Head of caudate nucleus (tissue), 42 donors: ENCODE measurements at regions not wholly inside any gene's neighbourhood (a gene's known extent, or its start where the extent isn't known, plus 50 kb on each side); places are given as distances from the start of the nearest gene placed in this dataset.

Source experiments
- DNase-seq, 42 donors: peaks; one replicate each; pipeline versions ENCODE4 v3.0.0 to v3.0.0-alpha.2; 2020 to 2021; ENCODE audit warnings: mixed read lengths in 7 of 42
- intact Hi-C: fragments of 100-400 bp; cut with DNase I; formaldehyde crosslinking; loops from one replicate; pipeline ENCODE4 v1.15.0; 2022

DNA sequence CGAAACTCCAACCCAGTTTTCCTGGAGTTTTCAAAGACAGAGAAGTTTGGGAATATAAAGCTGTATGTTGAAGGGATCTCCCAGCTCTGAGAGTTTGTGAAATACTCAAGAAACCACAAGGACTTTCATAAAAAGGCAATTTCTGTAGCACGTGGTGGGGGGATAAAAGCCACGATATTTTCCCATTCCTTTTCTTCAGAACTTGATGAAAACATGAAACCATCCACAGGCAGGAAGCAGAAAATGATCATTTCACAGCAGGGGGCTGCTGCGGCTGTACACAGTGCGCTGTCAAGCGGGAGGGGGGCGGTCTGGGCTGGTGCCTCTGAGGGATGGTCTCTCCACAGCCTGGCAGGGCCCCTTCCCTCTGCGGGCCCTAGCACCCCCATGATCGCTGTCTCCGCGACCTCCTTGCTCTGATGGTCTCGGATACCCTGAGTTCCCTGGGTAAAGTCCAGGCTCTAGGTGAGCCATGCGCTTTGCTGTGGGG, 423.2 kb downstream of the MN1 start:
- intact Hi-C loops, result no loop called here
- peak in 1 of 42 donors; percentile 29 for DNase-seq

DNA sequence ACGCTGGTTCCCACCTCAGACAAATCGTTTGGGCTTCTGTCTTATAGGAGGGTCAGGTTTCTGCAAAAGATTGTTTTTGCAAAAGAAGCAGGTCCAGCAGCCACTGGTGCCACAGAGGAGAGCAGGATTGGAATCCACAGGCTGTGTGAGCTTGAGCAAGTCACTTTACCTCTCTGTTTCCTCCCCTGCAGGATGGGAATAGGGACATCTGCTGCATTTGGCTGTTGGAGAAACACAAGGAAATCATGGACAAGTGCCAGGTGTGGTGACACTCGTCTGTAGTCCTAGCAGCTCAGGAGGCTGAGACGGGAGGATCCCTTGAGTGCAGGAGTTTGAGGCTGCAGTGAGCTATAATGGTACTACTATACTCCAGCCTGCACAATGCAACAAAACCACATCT, 422.6 kb downstream of the MN1 start:
- no peak for DNase-seq

DNA sequence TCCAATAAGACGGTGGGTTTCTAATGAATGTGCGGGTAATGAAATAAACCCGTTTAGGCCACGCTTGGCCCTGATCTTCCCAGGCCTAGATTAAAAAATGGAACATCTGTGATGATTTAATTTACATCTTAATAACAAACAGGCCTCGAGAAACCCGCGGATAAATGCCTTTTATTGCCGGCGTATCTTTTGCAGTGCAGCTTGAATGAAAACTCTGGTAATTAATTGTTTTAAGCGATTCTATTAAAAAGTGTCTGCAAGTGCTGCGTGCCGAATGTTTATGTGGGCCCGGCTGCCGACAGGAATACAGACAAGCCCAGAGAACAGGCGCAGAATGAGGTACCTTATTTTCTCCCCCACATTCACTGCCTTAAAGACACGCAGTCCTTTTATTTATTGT, 420.7 kb downstream of the MN1 start:
- DNase-seq, result peak in 1 of 42 donors; percentile 45
- intact Hi-C loops, result no loop called here

More for the DNA sequence above, 422.6 kb downstream of the MN1 start:
- intact Hi-C loops, result no loop called here

DNA sequence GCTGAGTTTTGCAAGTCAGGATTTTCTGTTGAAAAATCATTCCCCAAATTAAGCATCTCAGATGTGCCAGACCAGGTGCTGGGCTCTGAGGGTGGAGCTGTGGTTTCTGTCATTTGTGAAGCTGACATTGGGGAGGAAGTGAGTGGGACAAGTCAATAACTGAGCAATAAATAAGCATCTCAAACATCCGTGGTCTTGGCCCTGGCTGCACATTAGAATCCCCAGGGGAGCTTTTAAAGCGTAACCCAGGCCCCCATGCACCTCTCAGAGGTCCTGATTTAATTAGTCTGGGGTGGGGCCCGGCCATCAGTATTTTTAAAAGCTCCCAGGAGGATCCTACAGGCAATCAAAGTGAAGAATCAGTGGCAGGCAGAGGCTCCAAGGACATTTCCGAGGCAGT, 420.0 kb downstream of the MN1 start:
- intact Hi-C loops, result no loop called here
- DNase-seq, result peak in 1 of 42 donors; percentile 24

DNA sequence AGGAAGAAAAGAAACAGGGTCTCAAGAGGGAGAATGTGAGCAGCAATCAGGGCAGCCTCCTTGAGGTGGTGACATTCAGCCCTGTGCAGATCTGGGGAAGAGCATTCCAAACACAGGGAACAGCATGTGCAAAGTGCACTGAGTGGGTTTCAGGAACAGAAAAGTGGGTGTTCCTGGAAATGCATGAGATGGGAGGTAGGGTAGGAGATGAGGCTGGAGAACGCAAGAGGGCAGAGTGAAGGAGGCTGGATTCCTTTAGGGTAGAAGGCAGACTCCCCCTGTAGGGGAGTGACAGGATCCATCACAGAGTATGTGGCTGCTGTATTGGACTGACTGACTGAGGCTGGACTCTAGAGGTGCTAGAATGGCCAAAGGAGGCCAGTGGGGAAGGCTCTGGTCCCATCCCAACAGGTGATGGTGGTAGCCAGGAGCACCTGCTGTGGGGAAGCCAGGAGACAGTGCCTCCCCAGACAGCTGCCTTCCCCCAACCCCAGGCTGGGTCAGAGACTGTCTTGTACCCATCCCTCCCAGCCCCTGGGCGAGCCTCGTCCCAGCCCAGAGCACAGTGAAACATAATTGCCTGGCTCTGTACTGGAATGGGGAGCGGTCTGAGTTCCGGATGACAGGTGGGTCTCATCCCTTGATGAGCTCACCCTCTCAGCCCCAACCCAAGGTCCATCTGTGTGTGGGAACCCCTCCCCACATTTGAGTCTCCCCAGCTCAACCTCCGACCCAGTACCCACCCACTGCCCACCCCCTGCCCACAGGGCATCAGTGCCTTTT, 419.4 kb downstream of the MN1 start:
- intact Hi-C loops, result no loop called here
- DNase-seq, result peak in 1 of 42 donors; percentile 36

DNA sequence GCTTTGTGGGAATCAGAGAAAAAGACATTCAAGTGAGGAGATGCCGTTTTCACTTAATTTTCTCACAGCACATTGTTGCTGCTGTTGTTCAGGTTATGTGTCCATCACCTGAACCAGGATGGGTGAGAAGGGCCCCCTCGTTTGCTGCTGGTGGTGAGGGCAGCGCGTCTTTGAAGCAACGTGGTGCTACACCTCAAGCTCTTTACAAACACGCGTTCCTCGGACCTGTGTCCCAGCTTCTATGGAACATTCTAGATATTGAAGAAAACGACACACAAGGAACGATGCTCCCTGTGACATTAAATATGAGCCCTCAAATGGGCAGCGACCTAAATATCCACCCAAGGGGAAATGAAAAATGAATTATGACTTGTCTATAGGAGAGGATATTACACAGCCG, 418.6 kb downstream of the MN1 start:
- peak in 1 of 42 donors; percentile 33 for DNase-seq
- intact Hi-C loops, result no loop called here

DNA sequence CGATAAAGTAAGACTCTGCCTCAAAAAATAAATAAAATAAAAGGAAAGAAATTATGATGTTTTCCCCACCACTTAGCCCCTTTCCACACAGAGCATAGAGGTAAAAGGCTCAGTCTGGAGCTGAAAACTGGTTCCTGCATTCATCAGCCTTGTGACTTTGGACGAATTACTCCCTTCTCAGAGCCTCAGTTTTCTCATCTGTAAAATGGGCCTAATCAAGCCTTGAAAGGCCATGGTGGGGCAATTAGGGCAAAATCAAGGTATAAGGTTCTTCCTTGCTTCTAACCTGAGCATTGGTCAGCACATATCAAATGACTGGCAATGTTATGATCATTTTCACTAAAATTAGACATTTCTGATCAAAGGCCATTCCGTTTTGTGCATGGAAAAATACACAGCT, 417.7 kb downstream of the MN1 start:
- intact Hi-C loops, result no loop called here
- DNase-seq, result no peak

DNA sequence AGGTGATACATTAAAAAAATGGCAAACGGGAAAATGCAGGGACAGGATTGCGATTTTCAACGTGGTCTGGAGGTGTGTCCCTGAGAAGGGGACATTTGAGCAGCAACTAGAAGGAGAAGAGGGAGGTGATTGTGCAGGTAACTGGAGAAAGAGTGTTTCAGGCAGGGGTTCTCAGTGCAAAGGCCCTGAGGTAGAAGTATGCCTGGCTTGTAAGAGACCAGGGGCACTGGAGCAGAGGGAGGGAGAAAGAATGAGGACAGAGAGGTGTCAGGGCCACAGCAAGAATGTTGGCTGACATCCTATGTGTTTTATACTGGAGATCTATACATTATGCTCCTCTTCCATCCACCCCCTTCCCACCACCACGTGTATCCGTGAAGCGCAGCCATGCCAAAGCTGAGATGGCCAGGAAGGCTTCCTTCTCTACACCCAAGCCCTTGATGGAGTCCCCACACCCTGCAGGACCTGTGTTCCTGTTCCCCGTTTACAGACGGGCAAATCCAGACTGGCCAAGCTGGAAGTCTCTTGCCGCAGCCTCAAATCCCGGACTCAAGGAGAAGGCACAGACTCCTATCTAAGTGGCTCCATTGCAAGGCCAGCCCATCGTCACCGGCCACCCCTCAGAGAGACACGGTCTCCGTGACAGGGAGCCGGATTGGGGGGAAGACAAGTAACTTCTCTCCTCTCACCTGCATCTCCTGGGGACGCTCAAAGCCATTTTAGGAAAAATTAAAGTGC, 416.1 kb downstream of the MN1 start:
- intact Hi-C loops, result no loop called here
- DNase-seq, result peak in 1 of 42 donors; percentile 43

DNA sequence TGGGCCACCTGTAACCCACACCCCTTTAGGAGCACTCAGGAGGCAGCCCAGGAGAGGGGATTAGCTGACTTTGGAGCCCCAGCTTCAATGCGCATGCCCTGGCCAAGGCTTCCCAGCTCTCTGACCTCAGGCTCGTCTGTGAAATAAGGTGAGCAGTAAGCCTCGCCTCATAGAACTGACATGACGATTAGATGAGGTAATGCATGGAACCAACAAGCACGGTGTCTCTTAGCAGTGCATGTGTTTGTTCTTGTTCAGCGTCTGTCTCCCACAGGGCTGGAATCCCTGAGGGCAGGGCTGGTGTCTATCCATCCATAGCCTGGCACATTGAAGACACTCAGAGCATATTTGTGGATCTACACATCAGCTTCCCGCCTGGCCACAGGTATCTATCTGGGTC, 415.4 kb downstream of the MN1 start:
- intact Hi-C loops, result no loop called here
- peak in 5 of 42 donors; percentile 13 to 55 (median 38) for DNase-seq

DNA sequence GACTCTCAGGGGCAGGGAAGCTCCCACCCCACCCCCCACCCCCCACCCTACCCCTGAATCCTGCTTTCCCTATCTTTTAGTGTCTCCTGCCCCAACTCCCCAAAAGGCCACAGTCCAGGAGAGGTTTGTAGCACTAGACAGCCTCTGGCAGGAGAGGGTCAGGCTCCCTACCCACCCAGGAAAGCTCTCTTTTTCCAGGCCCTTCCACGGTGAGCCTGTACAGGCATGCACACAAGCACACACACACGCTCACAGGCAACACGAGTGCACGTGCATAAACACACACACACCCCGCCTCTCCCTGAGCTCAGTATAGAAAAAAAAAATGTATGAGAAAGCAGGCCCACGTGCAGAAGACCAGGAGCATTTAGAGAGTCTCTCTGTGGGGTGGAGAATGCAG, 414.0 kb downstream of the MN1 start:
- intact Hi-C loops, result no loop called here
- peak in 3 of 42 donors; percentile 10 to 28 (median 25) for DNase-seq

DNA sequence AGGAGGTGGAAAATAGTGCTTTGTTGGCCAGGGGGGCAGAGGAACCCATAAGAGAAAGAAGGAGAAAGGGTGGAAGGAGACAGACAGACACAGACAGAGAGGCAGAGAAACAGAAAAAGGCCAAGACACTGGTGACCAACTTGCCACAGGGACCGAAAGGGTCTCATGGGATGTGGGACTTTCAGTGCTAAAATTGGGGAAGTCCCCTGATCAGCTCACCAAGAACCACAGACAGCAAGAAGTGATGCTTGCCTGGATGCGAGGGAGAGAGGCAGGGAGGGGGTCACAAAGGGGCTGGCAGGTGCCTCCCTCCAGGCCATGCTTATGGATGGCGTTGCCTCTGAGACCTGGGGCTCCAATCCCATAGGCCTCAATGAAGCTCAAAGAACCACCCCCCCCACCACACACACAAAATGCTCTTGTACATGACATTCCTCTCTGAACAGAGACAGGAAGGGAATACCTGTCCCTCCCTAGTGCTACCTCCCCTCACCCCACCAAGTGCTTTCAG, 413.4 kb downstream of the MN1 start:
- intact Hi-C loops, result no loop called here

DNA sequence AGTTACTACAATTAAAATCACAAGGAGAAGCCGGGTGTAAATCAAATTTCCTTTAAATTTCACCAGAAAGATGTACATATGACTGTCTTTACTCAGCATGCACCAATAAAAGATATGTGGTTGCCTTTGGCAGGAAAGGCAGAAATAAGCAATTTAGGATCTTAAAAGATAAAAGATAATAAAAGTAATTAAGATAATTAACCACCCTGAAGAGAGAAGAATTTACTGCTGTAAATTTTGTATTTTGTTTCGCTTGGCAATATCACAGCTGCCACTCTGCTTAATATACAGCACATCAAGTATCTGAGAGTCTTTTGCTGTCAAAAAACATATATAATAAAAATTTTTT, 411.9 kb downstream of the MN1 start:
- DNase-seq, result no peak
- intact Hi-C loops, result no loop called here

More for the DNA sequence above, 413.4 kb downstream of the MN1 start:
- DNase-seq, result peak in 2 of 42 donors; percentile 25 to 36

DNA sequence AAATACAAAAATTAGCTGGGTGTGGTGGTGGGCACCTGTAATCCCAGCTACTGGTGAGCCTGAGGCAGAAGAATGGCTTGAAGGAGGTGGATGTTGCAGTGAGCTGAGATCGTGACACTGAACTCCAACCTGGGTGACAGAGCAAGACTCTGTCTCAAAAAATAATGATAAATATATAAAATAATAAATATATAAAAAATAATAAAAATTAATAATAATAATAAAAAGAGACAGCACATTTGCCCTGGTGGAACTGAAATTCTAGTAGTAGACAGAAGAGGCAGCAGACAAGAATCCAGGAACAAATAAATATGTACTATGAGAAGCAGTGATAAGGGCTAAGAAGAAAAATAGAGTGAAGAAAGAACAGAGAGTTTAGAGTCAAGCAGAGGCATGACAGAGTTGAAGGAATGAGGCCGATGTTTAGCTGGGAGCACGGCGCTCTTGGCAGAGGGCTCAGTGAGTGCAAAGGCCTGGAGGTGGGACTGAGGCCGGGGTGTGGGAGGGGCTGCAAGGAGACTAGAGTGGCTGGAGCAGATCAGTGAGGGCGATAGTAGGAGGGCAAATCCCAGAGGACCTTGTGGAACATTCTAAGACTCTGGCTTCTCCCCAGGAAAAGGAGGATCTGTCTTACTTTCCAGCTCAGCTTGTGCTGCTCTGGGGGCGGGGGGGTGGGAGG, 410.3 kb downstream of the MN1 start:
- DNase-seq, result peak in 2 of 42 donors; percentile 9 to 16
- intact Hi-C loops, result no loop called here

DNA sequence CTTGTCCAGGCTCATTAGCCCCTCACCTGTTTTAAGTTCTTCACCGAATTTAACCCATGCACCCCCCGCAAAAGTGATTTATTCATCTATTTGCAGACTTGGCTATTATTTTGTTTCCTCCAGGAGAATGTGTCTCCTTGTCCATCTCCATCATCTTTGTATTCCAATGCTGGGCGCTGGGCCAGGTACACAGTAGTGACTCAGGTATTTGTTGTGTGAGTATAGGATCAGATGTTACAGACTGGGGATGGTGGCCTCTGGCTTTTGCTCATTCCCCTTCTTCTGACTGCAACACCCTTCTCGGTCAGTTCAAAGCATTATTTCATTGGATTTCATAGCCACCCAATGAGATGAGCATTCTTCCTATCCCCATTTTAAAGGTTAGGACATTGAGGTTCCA, 408.2 kb downstream of the MN1 start:
- no peak for DNase-seq
- intact Hi-C loops, result no loop called here

DNA sequence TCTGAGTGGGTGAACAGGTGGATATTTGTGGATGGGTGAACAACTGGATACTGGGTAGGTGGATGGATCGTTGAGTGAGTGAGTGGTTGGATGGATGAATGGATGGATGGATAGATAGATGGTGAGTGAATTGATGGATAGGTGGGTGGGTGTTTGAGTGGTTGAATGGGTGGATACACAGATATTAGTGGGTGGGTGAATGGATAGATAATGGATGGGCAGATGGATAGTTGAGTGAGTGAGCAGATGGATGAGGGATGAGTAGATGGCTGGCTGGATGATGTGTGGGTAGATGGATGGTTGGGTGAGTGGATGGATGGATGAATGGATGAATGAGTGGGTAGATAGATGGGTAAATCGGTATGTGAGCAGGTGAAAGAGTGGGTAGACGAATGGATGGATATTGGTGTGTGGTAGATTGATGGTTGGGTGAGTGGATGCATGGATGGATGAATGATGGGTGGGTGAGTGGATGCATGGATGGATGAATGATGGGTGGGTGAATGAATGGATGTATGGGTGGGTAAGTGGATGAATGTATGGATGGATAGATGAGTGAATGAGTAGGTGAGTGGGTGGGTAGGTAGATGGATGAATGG, 406.7 kb downstream of the MN1 start:
- intact Hi-C loops, result no loop called here

DNA sequence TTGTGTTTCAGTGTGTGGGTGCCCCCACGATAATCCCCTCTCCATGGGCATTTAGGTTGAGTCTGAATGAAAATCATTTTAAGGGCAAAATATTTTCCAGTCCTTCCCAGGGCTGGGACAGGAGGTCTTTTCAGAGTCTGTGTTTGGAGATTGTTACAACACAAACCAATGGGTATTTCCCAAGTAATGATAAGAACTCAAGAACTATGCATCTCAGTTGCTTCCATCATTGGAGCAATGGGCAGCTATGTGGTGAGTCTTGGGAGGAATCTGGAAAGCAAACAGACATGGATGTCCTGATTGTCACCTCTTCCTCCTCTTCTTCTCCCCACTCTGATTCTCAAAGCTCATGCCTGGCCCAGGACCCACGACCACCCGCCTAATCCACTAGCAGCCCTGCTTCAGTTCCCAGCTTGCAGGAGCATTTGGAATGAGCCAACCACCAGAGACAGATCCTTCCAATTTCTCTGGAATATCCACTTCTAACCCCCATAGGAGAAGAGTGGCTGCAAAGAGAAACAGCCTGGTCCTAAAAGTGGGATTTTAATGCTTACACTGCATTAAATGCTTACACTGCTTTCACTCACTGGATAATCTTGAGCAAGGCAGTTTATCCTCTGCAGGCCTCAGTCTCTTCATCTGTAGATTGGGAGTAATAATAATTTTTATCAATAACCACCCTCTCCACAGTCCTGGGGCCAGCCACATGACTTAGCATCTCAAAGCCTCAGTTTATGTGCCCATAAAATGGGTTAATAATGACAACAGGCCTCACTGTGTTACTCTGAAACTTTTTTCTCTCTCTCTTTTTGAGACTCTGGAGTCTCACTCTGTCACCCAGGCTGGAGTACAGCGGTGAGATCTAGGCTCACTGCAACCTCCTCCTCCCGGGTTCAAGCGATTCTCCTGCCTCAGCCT, 404.3 kb downstream of the MN1 start:
- DNase-seq, result no peak
- intact Hi-C loops, result no loop called here

More for the DNA sequence above, 406.7 kb downstream of the MN1 start:
- no peak for DNase-seq

DNA sequence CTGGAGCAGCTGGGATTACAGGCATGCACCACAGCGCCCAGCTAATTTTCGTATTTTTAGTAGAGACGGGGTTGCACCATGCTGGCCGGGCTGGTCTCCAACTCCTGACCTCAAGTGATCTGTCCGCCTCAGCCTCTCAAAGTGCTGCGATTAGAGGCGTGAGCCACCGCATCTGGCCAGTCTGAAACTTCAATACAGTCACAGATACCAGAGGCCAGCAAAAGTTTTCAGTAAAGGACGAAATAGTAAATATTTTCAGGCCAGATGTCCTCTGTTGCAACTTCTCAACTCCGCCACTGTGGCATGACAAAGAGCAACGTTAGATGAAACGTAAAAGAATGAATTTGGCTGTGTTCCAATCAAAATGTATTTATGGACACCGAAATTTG, 403.6 kb downstream of the MN1 start:
- intact Hi-C loops, result no loop called here
- DNase-seq, result no peak

DNA sequence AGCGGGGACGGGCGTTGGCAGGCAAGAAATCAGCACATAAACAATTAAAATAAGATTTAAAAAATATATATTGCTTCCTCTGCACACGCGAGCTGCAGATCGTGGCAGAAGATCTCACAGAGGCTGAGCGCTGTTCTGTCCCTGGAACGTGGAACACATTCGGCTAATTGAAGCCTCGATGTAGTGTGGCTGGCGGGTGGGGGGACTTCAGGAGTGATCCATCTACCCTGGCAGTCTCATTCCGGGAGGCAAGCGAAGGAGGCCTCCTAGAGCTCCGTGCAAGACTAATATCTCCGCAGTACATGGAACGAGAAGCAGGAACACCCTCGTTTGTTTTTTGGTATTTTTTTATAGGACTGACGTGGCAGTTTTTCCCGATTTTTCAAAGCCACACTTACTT, 402.4 kb downstream of the MN1 start:
- DNase-seq, result peak; percentile 24 to 88 (median 68)
- intact Hi-C loops, result no loop called here
